Thymus (tissue), 11 donors: ENCODE measurements at regions not wholly inside any gene's neighbourhood (a gene's known extent, or its start where the extent isn't known, plus 50 kb on each side); places are given as distances from the start of the nearest gene placed in this dataset.
"Not testable (repeated sequence)": the region's sequence is repeated elsewhere in the genome, so short reads cannot be mapped to it uniquely, and the experiment has no call there.

Source experiments
- DNase-seq, 9 donors: peaks; one replicate each; pipeline ENCODE4 v3.0.0-alpha.2; 2013; ENCODE audit warnings: low spot score in 9 of 9, low read depth in 6 of 9, missing footprints in 1 of 9
- H3K27ac ChIP-seq, 2 donors: one replicate each; pipeline ENCODE4 v1.5.1; 2013; ENCODE audit warnings: control low read depth in 1 of 2, low read depth in 1 of 2, low read length in 1 of 2, mild to moderate bottlenecking in 1 of 2, moderate library complexity in 1 of 2
- H3K27me3 ChIP-seq, 2 donors: one replicate each; pipeline ENCODE4 v1.5.1; 2013; ENCODE audit warnings: low read length in 1 of 2; ENCODE audit not compliant: control insufficient read depth in 2 of 2, insufficient read depth in 1 of 2
- H3K36me3 ChIP-seq, 2 donors: one replicate each; pipeline ENCODE4 v1.5.1; 2013; ENCODE audit warnings: low read length in 1 of 2, mild to moderate bottlenecking in 1 of 2, moderate library complexity in 1 of 2; ENCODE audit not compliant: control insufficient read depth in 2 of 2, insufficient read depth in 2 of 2
- H3K4me1 ChIP-seq, 2 donors: one replicate each; pipeline ENCODE4 v1.5.1; 2013; ENCODE audit warnings: low read length in 2 of 2; ENCODE audit not compliant: control insufficient read depth in 2 of 2, insufficient read depth in 2 of 2
- H3K4me3 ChIP-seq, 2 donors: one replicate each; pipeline ENCODE4 v1.5.1; 2013; ENCODE audit warnings: low read length in 2 of 2, control low read depth in 1 of 2, mild to moderate bottlenecking in 1 of 2
- H3K9me3 ChIP-seq, 2 donors: one replicate each; pipeline ENCODE4 v1.5.1; 2013; ENCODE audit warnings: low read length in 1 of 2, mild to moderate bottlenecking in 1 of 2; ENCODE audit not compliant: control insufficient read depth in 2 of 2, insufficient read depth in 1 of 2
- WGBS: extraction: QIAGEN DNeasy Blood & Tissue Kit; methylation state at CpG from one replicate; pipeline ENCODE4 v1.1.7; 2013; 5-methylcytosine and 5-hydroxymethylcytosine counted together
- donor health status: healthy.

GRCh38 chr7:119900996-119901672, 371.8 kb upstream of the KCND2 start:
- WGBS, result 89% methylated on average over 5 of the region's 5 CpGs
- Histone ChIP-seq H3K9me3 (no peaks in the 10 kb centered on the region), H3K4me3 (no peak overlapping the region), H3K4me1 (no peaks in the 10 kb centered on the region), H3K36me3 (no peaks in the 10 kb centered on the region), H3K27me3 (no peaks in the 10 kb centered on the region), H3K27ac (no peak overlapping the region)
- no peak for DNase-seq

GRCh38 chr7:119903085-119903484, 369.9 kb upstream of the KCND2 start:
- H3K9me3 ChIP-seq, result no peaks in the 10 kb centered on the region
- no peaks in the 10 kb centered on the region for H3K36me3 ChIP-seq
- WGBS, result 96% methylated on average over 2 of the region's 2 CpGs
- H3K4me1 ChIP-seq, result no peaks in the 10 kb centered on the region
- H3K27ac ChIP-seq, result no peak overlapping the region
- no peak overlapping the region for H3K4me3 ChIP-seq
- H3K27me3 ChIP-seq, result no peaks in the 10 kb centered on the region
- DNase-seq, result no peak

GRCh38 chr7:119905495-119905894, 367.5 kb upstream of the KCND2 start:
- H3K4me3 ChIP-seq, result no peak overlapping the region
- H3K27me3 ChIP-seq, result no peaks in the 10 kb centered on the region
- DNase-seq, result no peak
- WGBS, result 85% methylated on average over 4 of the region's 4 CpGs
- H3K27ac ChIP-seq, result no peak overlapping the region
- H3K36me3 ChIP-seq, result no peaks in the 10 kb centered on the region
- no peaks in the 10 kb centered on the region for H3K9me3 ChIP-seq
- no peaks in the 10 kb centered on the region for H3K4me1 ChIP-seq

GRCh38 chr7:119908948-119909347, 364.0 kb upstream of the KCND2 start:
- Histone ChIP-seq H3K27me3 (no peaks in the 10 kb centered on the region), H3K4me3 (no peak overlapping the region), H3K4me1 (no peaks in the 10 kb centered on the region), H3K9me3 (no peaks in the 10 kb centered on the region), H3K27ac (no peak overlapping the region), H3K36me3 (no peaks in the 10 kb centered on the region)
- DNase-seq, result no peak
- 87% methylated on average over 4 of the region's 4 CpGs for WGBS

GRCh38 chr7:119914119-119914518, 358.9 kb upstream of the KCND2 start:
- H3K9me3 ChIP-seq, H3K4me1 ChIP-seq, H3K27me3 ChIP-seq, H3K27ac ChIP-seq, DNase-seq, H3K36me3 ChIP-seq, H3K4me3 ChIP-seq: not testable (repeated sequence)

- no peaks in the 10 kb centered on the region for H3K4me1 ChIP-seq
- no peak overlapping the region for H3K27ac ChIP-seq
- H3K9me3 ChIP-seq, result no peaks in the 10 kb centered on the region
- 91% methylated on average over 1 of the region's 1 CpG for WGBS
- H3K36me3 ChIP-seq, result no peaks in the 10 kb centered on the region
- no peaks in the 10 kb centered on the region for H3K27me3 ChIP-seq
- DNase-seq, result no peak
- no peak overlapping the region for H3K4me3 ChIP-seq
These were observed 356.5 kb upstream of the KCND2 start for GRCh38 chr7:119916501-119916900.

GRCh38 chr7:119918185-119918584, 354.8 kb upstream of the KCND2 start:
- no peaks in the 10 kb centered on the region for H3K36me3 ChIP-seq
- no peak overlapping the region for H3K27ac ChIP-seq
- H3K27me3 ChIP-seq, result no peaks in the 10 kb centered on the region
- H3K4me1 ChIP-seq, result no peaks in the 10 kb centered on the region
- WGBS, result 88% methylated on average over 1 of the region's 1 CpG
- H3K9me3 ChIP-seq, result no peaks in the 10 kb centered on the region
- no peak for DNase-seq
- H3K4me3 ChIP-seq, result no peak overlapping the region

GRCh38 chr7:119919986-119920385, 353.0 kb upstream of the KCND2 start:
- DNase-seq, result no peak
- Histone ChIP-seq H3K36me3 (no peaks in the 10 kb centered on the region), H3K4me1 (no peaks in the 10 kb centered on the region), H3K27me3 (no peaks in the 10 kb centered on the region), H3K4me3 (no peak overlapping the region), H3K9me3 (no peaks in the 10 kb centered on the region), H3K27ac (no peak overlapping the region)

GRCh38 chr7:119925581-119926289, 347.2 kb upstream of the KCND2 start:
- DNase-seq, result no peak
- Histone ChIP-seq H3K27me3 (no peaks in the 10 kb centered on the region), H3K9me3 (no peaks in the 10 kb centered on the region), H3K27ac (no peak overlapping the region), H3K4me1 (no peaks in the 10 kb centered on the region), H3K4me3 (no peak overlapping the region), H3K36me3 (no peaks in the 10 kb centered on the region)
- WGBS, result 95% methylated on average over 5 of the region's 5 CpGs
